H1 (cell line): ENCODE measurements at regions not wholly inside any gene's neighbourhood (a gene's known extent, or its start where the extent isn't known, plus 50 kb on each side); places are given as distances from the start of the nearest gene placed in this dataset.

ENCODE experiments used
- CTCF ChIA-PET: fragments of 300-600 bp; sonication (Branson Sonifier 250); formaldehyde crosslinking; loops from one replicate; lab custom pipeline; 2021; ENCODE audit not compliant: partially characterized antibody; lab: Charles Lee
- POLR2A ChIA-PET: fragments of 300-600 bp; sonication (Branson Sonifier 250); formaldehyde crosslinking; loops from one replicate; lab custom pipeline; 2021; ENCODE audit warnings: inconsistent platforms; ENCODE audit not compliant: partially characterized antibody; lab: Charles Lee
- DNase-seq, 2 experiments: peaks; one replicate each; pipeline versions ENCODE4 v3.0.0 to v3.0.0-alpha.2; 2010 to 2022; ENCODE audit warnings: low spot score in 2 of 2, low read depth in 1 of 2, mixed read lengths in 1 of 2
- FAIRE-seq: peaks from 2 replicates; lab custom pipeline; 2011; peaks lifted over from hg19 to GRCh38; lab: Jason Lieb, UNC
- H2AFZ ChIP-seq: 2 replicates; pipeline ENCODE4 v1.8.1; 2012; ENCODE audit warnings: low read length, inconsistent platforms
- H2AK5ac ChIP-seq: 2 replicates; pipeline ENCODE4 v1.6.1; 2013; ENCODE audit warnings: low read depth, low read length
- H2BK120ac ChIP-seq: replicated peaks from 2 replicates; pipeline ENCODE3; 2013; ENCODE audit warnings: low read depth, low read length, inconsistent platforms
- H2BK12ac ChIP-seq: 2 replicates; pipeline ENCODE4 v1.6.1; 2013; ENCODE audit warnings: low read depth, low read length
- H2BK15ac ChIP-seq: 2 replicates; pipeline ENCODE4 v1.6.1; 2013; ENCODE audit warnings: low read length
- H2BK20ac ChIP-seq: 2 replicates; pipeline ENCODE4 v1.6.1; 2013; ENCODE audit warnings: low read length
- H2BK5ac ChIP-seq: 2 replicates; pipeline ENCODE4 v1.6.1; 2013; ENCODE audit warnings: low read depth, low read length
- H3K14ac ChIP-seq: 2 replicates; pipeline ENCODE4 v1.6.1; 2013; ENCODE audit warnings: inconsistent platforms; ENCODE audit not compliant: insufficient read length
- H3K18ac ChIP-seq: 2 replicates; pipeline ENCODE4 v1.6.1; 2013; ENCODE audit warnings: low read length; ENCODE audit errors: extremely low read depth
- H3K23ac ChIP-seq: 2 replicates; pipeline ENCODE4 v1.6.1; 2013; ENCODE audit warnings: inconsistent platforms; ENCODE audit not compliant: insufficient read length
- H3K23me2 ChIP-seq: 2 replicates; pipeline ENCODE4 v1.6.1; 2013; ENCODE audit warnings: low read depth, low read length
- H3K27ac ChIP-seq: 2 replicates; pipeline ENCODE4 v1.6.1; 2011; ENCODE audit warnings: low read depth, low read length, inconsistent platforms
- H3K27me3 ChIP-seq, 4 experiments: replicated peaks in 1 of 4; 1 replicate in 1 of 4; 2 replicates in 3 of 4; pipeline versions ENCODE4 v1.6.1 to v1.8.1; 2011 to 2013; ENCODE audit warnings: low read length in 3 of 4, mild to moderate bottlenecking in 3 of 4, inconsistent platforms in 2 of 4, mixed read lengths in 2 of 4, moderate library complexity in 1 of 4; ENCODE audit not compliant: control insufficient read depth in 3 of 4, insufficient read depth in 3 of 4; ENCODE audit errors: extremely low read depth in 1 of 4
- H3K36me3 ChIP-seq, 4 experiments: 2 replicates each; pipeline versions ENCODE4 v1.6.1 to v1.8.1; 2011 to 2013; ENCODE audit warnings: mild to moderate bottlenecking in 4 of 4, low read length in 3 of 4, moderate library complexity in 2 of 4, control low read depth in 1 of 4, inconsistent platforms in 1 of 4; ENCODE audit not compliant: insufficient read depth in 4 of 4, control insufficient read depth in 2 of 4
- H3K4ac ChIP-seq: replicated peaks from 2 replicates; pipeline ENCODE3; 2013; ENCODE audit warnings: low read length, low read depth, mixed read lengths, inconsistent platforms; ENCODE audit not compliant: insufficient read length
- H3K4me1 ChIP-seq, 4 experiments: replicated peaks in 1 of 4; 1 replicate in 1 of 4; 2 replicates in 3 of 4; pipeline versions ENCODE4 v1.6.1 to v1.8.1; 2011 to 2013; ENCODE audit warnings: low read length in 3 of 4, inconsistent platforms in 2 of 4, mixed read lengths in 1 of 4; ENCODE audit not compliant: insufficient read depth in 4 of 4, control insufficient read depth in 3 of 4
- H3K4me2 ChIP-seq, 2 experiments: 2 replicates each; pipeline versions ENCODE4 v1.6.1 to v1.8.1; 2011 to 2013; ENCODE audit warnings: low read depth in 2 of 2, low read length in 2 of 2, control low read depth in 1 of 2, inconsistent platforms in 1 of 2, mild to moderate bottlenecking in 1 of 2; ENCODE audit not compliant: insufficient read depth in 1 of 2
- H3K4me3 ChIP-seq, 4 experiments: fragments of 200-600, 300-600 bp in 1 of 4; sonication (generic), shearing (Covaris generic), sonication (Bioruptor Twin) in 1 of 4; 2 replicates each; pipeline versions ENCODE4 v1.5.1 to v1.8.1; 2011 to 2016; ENCODE audit warnings: low read length in 4 of 4, low read depth in 3 of 4, control low read depth in 2 of 4, inconsistent platforms in 2 of 4, mild to moderate bottlenecking in 2 of 4, mixed read lengths in 1 of 4, moderate library complexity in 1 of 4; ENCODE audit not compliant: insufficient read depth in 2 of 4; ENCODE audit errors: extremely low read depth in 1 of 4
- H3K56ac ChIP-seq: replicated peaks from 2 replicates; pipeline ENCODE3; 2013; ENCODE audit warnings: low read depth, mild to moderate bottlenecking, mixed read lengths, low read length, inconsistent platforms; ENCODE audit not compliant: insufficient read length
- H3K79me1 ChIP-seq: 2 replicates; pipeline ENCODE4 v1.6.1; 2013; ENCODE audit warnings: low read depth, low read length, control low read depth
- H3K79me2 ChIP-seq, 2 experiments: 2 replicates each; pipeline versions ENCODE4 v1.6.1 to v1.8.1; 2012 to 2013; ENCODE audit warnings: low read length in 2 of 2, mild to moderate bottlenecking in 2 of 2, inconsistent platforms in 1 of 2; ENCODE audit not compliant: insufficient read depth in 2 of 2, control insufficient read depth in 1 of 2
- H3K9ac ChIP-seq, 4 experiments: replicated peaks in 1 of 4; 1 replicate in 1 of 4; 2 replicates in 3 of 4; pipeline versions ENCODE4 v1.6.1 to v1.8.1; 2011 to 2013; ENCODE audit warnings: low read depth in 3 of 4, low read length in 3 of 4, control low read depth in 2 of 4, mild to moderate bottlenecking in 2 of 4, moderate library complexity in 2 of 4, inconsistent platforms in 1 of 4; ENCODE audit errors: extremely low read depth in 1 of 4
- H3K9me3 ChIP-seq, 2 experiments: 2 replicates each; pipeline versions ENCODE4 v1.6.1 to v1.8.1; 2012 to 2013; ENCODE audit warnings: mild to moderate bottlenecking in 2 of 2, moderate library complexity in 2 of 2, control low read depth in 1 of 2, inconsistent platforms in 1 of 2, low read depth in 1 of 2, low read length in 1 of 2, mixed read lengths in 1 of 2; ENCODE audit not compliant: insufficient read depth in 2 of 2
- H4K20me1 ChIP-seq, 2 experiments: replicated peaks in 1 of 2; 2 replicates each; pipeline versions ENCODE3 to v1.8.1; 2011 to 2013; ENCODE audit warnings: inconsistent platforms in 2 of 2, low read length in 2 of 2, mild to moderate bottlenecking in 1 of 2; ENCODE audit not compliant: insufficient read depth in 2 of 2, control insufficient read depth in 1 of 2
- H4K5ac ChIP-seq: 2 replicates; pipeline ENCODE4 v1.6.1; 2013; ENCODE audit warnings: low read length, low read depth, mixed read lengths, inconsistent platforms; ENCODE audit not compliant: insufficient read length
- H4K8ac ChIP-seq: 2 replicates; pipeline ENCODE4 v1.8.0; 2013; ENCODE audit warnings: mild to moderate bottlenecking, moderate library complexity, low read length, inconsistent platforms; ENCODE audit not compliant: insufficient read depth; ENCODE audit errors: extremely low read depth
- H4K91ac ChIP-seq: replicated peaks from 2 replicates; pipeline ENCODE3; 2013; ENCODE audit warnings: low read length, mixed read lengths, inconsistent platforms; ENCODE audit not compliant: insufficient read length
- EP300 ChIP-seq, 2 experiments: IDR thresholded peaks; 1 replicate in 1 of 2; 2 replicates in 1 of 2; pipeline ENCODE4 v1.6.1; 2011 to 2012; ENCODE audit warnings: low read depth in 2 of 2, low read length in 2 of 2, mild to moderate bottlenecking in 2 of 2, borderline replicate concordance in 1 of 2, inconsistent platforms in 1 of 2, moderate library complexity in 1 of 2
- HDAC6 ChIP-seq: IDR thresholded peaks from one replicate; pipeline ENCODE4 v1.7.1; 2012; ENCODE audit warnings: low read depth, mild to moderate bottlenecking, inconsistent platforms, low read length, moderate library complexity
- PHF8 ChIP-seq: fragments of 200-600 bp; sonication (generic); conservative IDR thresholded peaks from 2 replicates; pipeline ENCODE4 v1.7.1; 2012; ENCODE audit warnings: low read depth, mild to moderate bottlenecking, inconsistent platforms, low read length, moderate library complexity
- POLR2A ChIP-seq, 2 experiments: IDR thresholded peaks; 1 replicate in 1 of 2; 2 replicates in 1 of 2; pipeline ENCODE4 v1.6.1; 2011; ENCODE audit warnings: low read depth in 2 of 2, low read length in 2 of 2, mild to moderate bottlenecking in 2 of 2; ENCODE audit errors: control extremely low read depth in 1 of 2
- RXRA ChIP-seq: IDR thresholded peaks from 2 replicates; pipeline ENCODE4 v1.6.1; 2011; ENCODE audit warnings: low read depth, mild to moderate bottlenecking, low read length, moderate library complexity; ENCODE audit not compliant: insufficient read depth
- SRF ChIP-seq: IDR thresholded peaks from 2 replicates; pipeline ENCODE4 v1.6.1; 2011; ENCODE audit warnings: mild to moderate bottlenecking, low read depth, low read length, moderate library complexity
- USF2 ChIP-seq: IDR thresholded peaks from 2 replicates; pipeline ENCODE4 v1.6.1; 2011; ENCODE audit warnings: low read length, improper control_type of control experiment
- YY1 ChIP-seq: IDR thresholded peaks from 2 replicates; pipeline ENCODE4 v1.6.1; 2011; ENCODE audit warnings: low read depth, mild to moderate bottlenecking, low read length
- whole genome bisulfite sequencing, 2 experiments: shearing (Covaris generic) in 1 of 2; methylation state at CpG; one replicate each; pipeline versions ENCODE4 v1.1.6 to v1.1.7; 2013 to 2015; ENCODE audit warnings: low lambda C conversion rate in 2 of 2, mixed read lengths in 2 of 2, inconsistent platforms in 1 of 2, low coverage in 1 of 2, missing lambda C conversion rate in 1 of 2; ENCODE audit not compliant: insufficient replicate concordance in 2 of 2, insufficient coverage in 1 of 2, insufficient read length in 1 of 2; ENCODE audit errors: extremely low coverage in 1 of 2, missing lambda C conversion rate in 1 of 2; 5-methylcytosine and 5-hydroxymethylcytosine counted together

GRCh38 chr7:79968894-79969293, 165.7 kb upstream of the GNAI1 start:
- no peak overlapping the region for H3K4me2 ChIP-seq
- FAIRE-seq: no peak
- CTCF ChIA-PET: no interaction called here
- TF ChIP-seq SRF: no peak
- no peak for TF ChIP-seq EP300 (IDR thresholded peaks at IDR 0.05; ENCODE audit: borderline replicate concordance in 1 of 2, low read depth in 2 of 2, low read length in 2 of 2)
- TF ChIP-seq POLR2A (IDR thresholded peaks at IDR 0.05; ENCODE audit: control extremely low read depth in 1 of 2, low read depth in 2 of 2, low read length in 2 of 2): no peak
- TF ChIP-seq YY1: no peak
- no peak for TF ChIP-seq HDAC6
- TF ChIP-seq PHF8: no peak
- no peak for TF ChIP-seq RXRA
- TF ChIP-seq USF2: no peak
- TF ChIP-seq, all 59 proteins: peak for 0
- Histone ChIP-seq H3K27me3 (peaks cover 0 to 2% (median 0%) of the 10 kb centered on the region in 4 experiments; a peak in 1 of 7 replicates), H3K27ac (no peak overlapping the region), H3K23me2 (no peaks in the 10 kb centered on the region), H2BK120ac (no peak overlapping the region), H2BK15ac (no peak overlapping the region), H4K91ac (no peak overlapping the region), H3K4me1 (peaks cover 0 to 5% (median 4%) of the 10 kb centered on the region in 4 experiments; a peak in 5 of 7 replicates), H3K79me2 (no peaks in the 10 kb centered on the region), H3K36me3 (no peaks in the 10 kb centered on the region), H2BK20ac (no peak overlapping the region), H3K4me3 (no peak overlapping the region), H3K23ac (no peak overlapping the region), H4K5ac (no peak overlapping the region), H3K79me1 (no peaks in the 10 kb centered on the region), H3K9me3 (no peaks in the 10 kb centered on the region), H4K20me1 (no peaks in the 10 kb centered on the region), H2AFZ (no peak overlapping the region), H4K8ac (no peak overlapping the region), H3K14ac (no peak overlapping the region), H2AK5ac (no peak overlapping the region), H3K56ac (no peak overlapping the region), H3K9ac (no peak overlapping the region), H3K4ac (no peak overlapping the region), H2BK5ac (no peak overlapping the region), H3K18ac (no peak overlapping the region), H2BK12ac (no peak overlapping the region)
- POLR2A ChIA-PET: no interaction called here
- WGBS, 2 experiments: 83% methylated on average over 2 of the region's 2 CpGs; no CpG with 5 or more reads in 1 of the 2 experiments
- no peak for DNase-seq
